SJSA1 (cell line): ENCODE measurements at regions not wholly inside any gene's neighbourhood (a gene's known extent, or its start where the extent isn't known, plus 50 kb on each side); places are given as distances from the start of the nearest gene placed in this dataset.

Experiments used
- DNase-seq, 2 experiments: peaks; one replicate each; pipeline ENCODE4 v3.0.0-alpha.2; 2015 to 2020; ENCODE audit warnings: low spot score in 2 of 2, low read depth in 1 of 2
- H3K27ac ChIP-seq: fragments of 250-450 bp; sonication (Bioruptor Pico); 2 replicates; pipeline ENCODE4 v1.5.1; 2020; ENCODE audit warnings: mild to moderate bottlenecking, moderate library complexity
- H3K27me3 ChIP-seq: fragments of 250-450 bp; sonication (Bioruptor Pico); replicated peaks from 2 replicates; pipeline ENCODE4 v1.5.1; 2020; ENCODE audit warnings: mild to moderate bottlenecking, moderate library complexity
- H3K36me3 ChIP-seq: fragments of 250-450 bp; sonication (Bioruptor Pico); 2 replicates; pipeline ENCODE4 v1.5.1; 2020; ENCODE audit warnings: mild to moderate bottlenecking
- H3K4me1 ChIP-seq: fragments of 250-450 bp; sonication (Bioruptor Pico); replicated peaks from 2 replicates; pipeline ENCODE4 v1.6.1; 2021; ENCODE audit warnings: mild to moderate bottlenecking
- H3K4me3 ChIP-seq: fragments of 250-450 bp; sonication (Bioruptor Pico); 2 replicates; pipeline ENCODE4 v1.5.1; 2020; ENCODE audit warnings: mild to moderate bottlenecking
- H3K9me3 ChIP-seq: fragments of 250-450 bp; sonication (Bioruptor Pico); replicated peaks from 2 replicates; pipeline ENCODE4 v1.5.1; 2020; ENCODE audit warnings: mild to moderate bottlenecking

GRCh38 chr5:114648940-114649339, 287.1 kb downstream of the KCNN2 start:
- DNase-seq: no peak
- Histone ChIP-seq H3K4me1 (no peaks in the 10 kb centered on the region), H3K9me3 (no peaks in the 10 kb centered on the region)

DNA sequence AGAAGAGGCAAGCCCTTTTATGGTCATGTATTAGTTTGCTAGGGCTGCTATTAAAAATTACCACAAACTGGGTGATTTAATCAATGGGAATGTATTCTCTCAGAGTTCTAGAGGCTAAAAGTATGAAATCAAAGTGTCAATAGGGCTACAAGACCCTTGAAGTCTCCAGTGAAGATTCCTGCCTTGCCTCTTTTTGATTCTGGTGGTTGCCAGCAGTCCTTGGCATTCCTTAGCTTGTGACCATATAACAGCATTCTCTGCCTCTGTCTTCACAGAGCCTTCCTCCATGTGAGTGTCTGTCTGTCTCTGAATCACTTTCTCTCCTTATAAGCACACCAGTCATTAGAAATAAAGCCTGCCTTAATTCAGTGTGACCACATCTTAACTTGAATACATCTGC, 282.7 kb downstream of the KCNN2 start:
- Histone ChIP-seq H3K36me3 (no peaks in the 10 kb centered on the region), H3K27ac (no peak overlapping the region), H3K27me3 (no peaks in the 10 kb centered on the region), H3K9me3 (no peaks in the 10 kb centered on the region), H3K4me1 (no peaks in the 10 kb centered on the region), H3K4me3 (no peak overlapping the region)
- no peak for DNase-seq

More at GRCh38 chr5:114648940-114649339, 287.1 kb downstream of the KCNN2 start:
- Histone ChIP-seq H3K36me3 (no peaks in the 10 kb centered on the region), H3K27me3 (no peaks in the 10 kb centered on the region), H3K27ac (no peak overlapping the region), H3K4me3 (no peak overlapping the region)

DNA sequence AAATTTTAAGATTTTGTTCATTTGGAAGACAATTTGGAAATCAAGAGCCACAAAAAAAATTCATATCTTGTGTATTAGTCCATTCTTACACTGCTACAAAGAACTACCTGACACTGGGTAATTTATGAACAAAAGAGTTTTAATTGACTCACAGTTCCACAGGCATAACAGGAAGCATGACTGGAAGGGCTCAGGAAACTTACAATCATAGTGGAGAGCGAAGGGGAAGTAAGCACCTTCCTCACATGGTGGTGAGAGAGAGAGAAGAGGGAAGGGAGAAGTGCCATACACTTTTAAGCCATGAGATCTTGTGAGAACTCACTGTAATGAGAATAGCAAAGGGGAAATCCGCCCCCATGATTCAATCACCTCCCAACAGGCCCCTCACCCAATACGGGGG, 274.4 kb downstream of the KCNN2 start:
- H3K36me3 ChIP-seq: no peaks in the 10 kb centered on the region
- no peak for DNase-seq
- H3K9me3 ChIP-seq: no peaks in the 10 kb centered on the region
- H3K27me3 ChIP-seq: no peaks in the 10 kb centered on the region
- no peak overlapping the region for H3K4me3 ChIP-seq
- no peak overlapping the region for H3K27ac ChIP-seq
- no peaks in the 10 kb centered on the region for H3K4me1 ChIP-seq

GRCh38 chr5:114634967-114635901, 273.4 kb downstream of the KCNN2 start:
- Histone ChIP-seq H3K27me3 (no peaks in the 10 kb centered on the region), H3K4me1 (no peaks in the 10 kb centered on the region), H3K4me3 (no peak overlapping the region), H3K9me3 (no peaks in the 10 kb centered on the region), H3K27ac (no peak overlapping the region), H3K36me3 (no peaks in the 10 kb centered on the region)
- DNase-seq: no peak

GRCh38 chr5:114634517-114634916, 272.6 kb downstream of the KCNN2 start:
- Histone ChIP-seq H3K4me1 (no peaks in the 10 kb centered on the region), H3K9me3 (no peaks in the 10 kb centered on the region), H3K36me3 (no peaks in the 10 kb centered on the region), H3K27ac (no peak overlapping the region), H3K27me3 (no peaks in the 10 kb centered on the region), H3K4me3 (no peak overlapping the region)
- no peak for DNase-seq

GRCh38 chr5:114612406-114612805, 250.5 kb downstream of the KCNN2 start:
- no peaks in the 10 kb centered on the region for H3K4me1 ChIP-seq
- DNase-seq: no peak
- no peak overlapping the region for H3K27ac ChIP-seq
- no peaks in the 10 kb centered on the region for H3K27me3 ChIP-seq
- 0 out of 2 replicates have a peak, but pooled peaks cover 2% of the 10 kb centered on the region for H3K9me3 ChIP-seq
- H3K36me3 ChIP-seq: no peaks in the 10 kb centered on the region
- H3K4me3 ChIP-seq: no peak overlapping the region

- DNase-seq: no peak
- Histone ChIP-seq H3K4me1 (no peaks in the 10 kb centered on the region), H3K36me3 (no peaks in the 10 kb centered on the region), H3K27ac (no peak overlapping the region), H3K4me3 (no peak overlapping the region), H3K27me3 (no peaks in the 10 kb centered on the region), H3K9me3 (no peaks in the 10 kb centered on the region)
Observed at GRCh38 chr5:114581136-114581535, 219.3 kb downstream of the KCNN2 start.

DNA sequence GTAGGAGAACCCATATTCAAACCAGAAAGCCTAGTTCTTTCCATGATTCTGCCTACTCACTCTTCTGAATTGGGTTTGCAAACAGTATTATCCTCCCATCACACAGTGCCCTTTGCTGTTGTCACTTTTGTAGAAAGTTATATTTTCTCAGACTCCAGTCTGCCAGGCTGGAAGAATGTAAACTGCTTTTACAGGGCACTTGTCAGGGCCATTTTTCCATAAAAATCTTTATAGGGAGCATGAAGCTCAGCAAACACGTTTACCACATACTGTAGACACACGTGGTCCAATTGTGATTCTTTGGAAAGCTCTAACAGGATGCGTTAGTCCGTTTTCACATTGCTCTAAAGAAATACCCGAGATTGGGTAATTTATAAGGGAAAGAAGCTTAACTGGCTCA, 204.0 kb downstream of the KCNN2 start:
- no peaks in the 10 kb centered on the region for H3K36me3 ChIP-seq
- DNase-seq: no peak
- no peak overlapping the region for H3K4me3 ChIP-seq
- no peaks in the 10 kb centered on the region for H3K9me3 ChIP-seq
- no peaks in the 10 kb centered on the region for H3K4me1 ChIP-seq
- H3K27ac ChIP-seq: no peak overlapping the region
- H3K27me3 ChIP-seq: 0 out of 2 replicates have a peak, but pooled peaks cover 2% of the 10 kb centered on the region

DNA sequence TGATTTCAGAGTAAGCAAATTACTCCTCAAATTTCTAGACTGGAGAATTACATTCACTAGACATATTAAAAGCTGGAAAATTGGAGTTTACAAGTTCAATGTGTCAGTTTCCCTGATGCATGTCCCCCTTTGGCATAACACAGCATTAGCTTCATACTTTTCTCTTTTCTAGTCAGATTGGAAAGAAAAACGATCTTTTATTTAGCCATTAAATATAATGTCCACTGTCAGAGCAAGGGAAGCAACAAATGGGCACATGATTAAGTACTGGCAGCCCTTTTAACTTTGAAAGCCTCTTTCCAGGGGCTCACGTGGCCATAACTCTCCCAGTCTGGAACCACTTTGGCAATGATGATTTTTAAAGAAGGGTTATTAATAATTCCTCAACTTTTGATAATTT, 203.3 kb downstream of the KCNN2 start:
- Histone ChIP-seq H3K36me3 (no peaks in the 10 kb centered on the region), H3K27me3 (0 out of 2 replicates have a peak, but pooled peaks cover 2% of the 10 kb centered on the region), H3K9me3 (no peaks in the 10 kb centered on the region), H3K4me3 (no peak overlapping the region), H3K4me1 (no peaks in the 10 kb centered on the region), H3K27ac (no peak overlapping the region)
- no peak for DNase-seq

DNA sequence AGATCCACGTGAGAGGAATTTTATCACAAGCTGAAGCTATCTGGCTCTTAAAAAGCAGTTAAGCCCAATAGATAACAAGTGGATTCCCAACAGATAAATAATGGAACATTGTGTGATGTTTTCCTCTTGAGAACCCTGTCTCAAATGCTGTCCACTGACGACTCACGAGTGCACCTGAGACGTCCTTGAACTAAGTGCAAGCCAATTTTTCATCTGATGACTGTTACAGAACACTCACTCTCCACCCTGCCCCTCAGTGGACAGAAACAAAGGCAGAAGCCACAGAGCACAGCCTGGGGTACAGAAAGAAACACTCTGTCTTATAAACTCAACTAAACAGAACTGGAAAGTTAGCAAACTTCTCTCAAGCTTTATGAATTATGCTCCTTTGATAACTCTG, 199.5 kb downstream of the KCNN2 start:
- Histone ChIP-seq H3K9me3 (no peaks in the 10 kb centered on the region), H3K36me3 (no peaks in the 10 kb centered on the region), H3K27ac (no peak overlapping the region), H3K4me3 (no peak overlapping the region), H3K4me1 (no peaks in the 10 kb centered on the region), H3K27me3 (0 out of 2 replicates have a peak, but pooled peaks cover 2% of the 10 kb centered on the region)
- DNase-seq: no peak
